Mammary epithelial cell (primary cell): ENCODE measurements at regions not wholly inside any gene's neighbourhood (a gene's known extent, or its start where the extent isn't known, plus 50 kb on each side); places are given as distances from the start of the nearest gene placed in this dataset.

ENCODE experiments used
- EZH2 ChIP-seq: IDR thresholded peaks from 2 replicates; pipeline ENCODE4 v1.6.1; 2012; ENCODE audit warnings: low read length, inconsistent platforms, borderline replicate concordance
- TF ChIP-seq, protein P1 (sequence below), 2 donors: IDR thresholded peaks in 1 of 2; conservative IDR thresholded peaks in 1 of 2; 2 replicates each; pipeline ENCODE4 v1.5.1; 2011 to 2012; ENCODE audit warnings: inconsistent platforms in 2 of 2, low read length in 2 of 2, mild to moderate bottlenecking in 2 of 2, control low read depth in 1 of 2, low read depth in 1 of 2; ENCODE audit not compliant: insufficient read depth in 1 of 2; ENCODE audit errors: extremely low read depth in 1 of 2

- TF ChIP-seq, protein P1, sequence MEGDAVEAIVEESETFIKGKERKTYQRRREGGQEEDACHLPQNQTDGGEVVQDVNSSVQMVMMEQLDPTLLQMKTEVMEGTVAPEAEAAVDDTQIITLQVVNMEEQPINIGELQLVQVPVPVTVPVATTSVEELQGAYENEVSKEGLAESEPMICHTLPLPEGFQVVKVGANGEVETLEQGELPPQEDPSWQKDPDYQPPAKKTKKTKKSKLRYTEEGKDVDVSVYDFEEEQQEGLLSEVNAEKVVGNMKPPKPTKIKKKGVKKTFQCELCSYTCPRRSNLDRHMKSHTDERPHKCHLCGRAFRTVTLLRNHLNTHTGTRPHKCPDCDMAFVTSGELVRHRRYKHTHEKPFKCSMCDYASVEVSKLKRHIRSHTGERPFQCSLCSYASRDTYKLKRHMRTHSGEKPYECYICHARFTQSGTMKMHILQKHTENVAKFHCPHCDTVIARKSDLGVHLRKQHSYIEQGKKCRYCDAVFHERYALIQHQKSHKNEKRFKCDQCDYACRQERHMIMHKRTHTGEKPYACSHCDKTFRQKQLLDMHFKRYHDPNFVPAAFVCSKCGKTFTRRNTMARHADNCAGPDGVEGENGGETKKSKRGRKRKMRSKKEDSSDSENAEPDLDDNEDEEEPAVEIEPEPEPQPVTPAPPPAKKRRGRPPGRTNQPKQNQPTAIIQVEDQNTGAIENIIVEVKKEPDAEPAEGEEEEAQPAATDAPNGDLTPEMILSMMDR (conservative IDR thresholded peaks at IDR 0.05 in 1 of 2, IDR thresholded peaks at IDR 0.05 in 1 of 2; ENCODE audit: extremely low read depth in 1 of 2, insufficient read depth in 1 of 2, low read depth in 1 of 2, low read length in 2 of 2), result no peak
- no peak for TF ChIP-seq EZH2
These were observed 1072.5 kb downstream of the SUCLG1 start for GRCh38 chr2:83386549-83386948.
